GM12873 (cell line): ENCODE measurements at regions not wholly inside any gene's neighbourhood (a gene's known extent, or its start where the extent isn't known, plus 50 kb on each side); places are given as distances from the start of the nearest gene placed in this dataset.

Source experiments
- TF ChIP-seq, protein P1 (sequence below): IDR thresholded peaks from 2 replicates; pipeline ENCODE4 v1.5.1; 2012; ENCODE audit warnings: low read depth, mild to moderate bottlenecking, moderate library complexity, low read length, control low read depth; ENCODE audit not compliant: insufficient read depth; ENCODE audit errors: missing control alignments

DNA sequence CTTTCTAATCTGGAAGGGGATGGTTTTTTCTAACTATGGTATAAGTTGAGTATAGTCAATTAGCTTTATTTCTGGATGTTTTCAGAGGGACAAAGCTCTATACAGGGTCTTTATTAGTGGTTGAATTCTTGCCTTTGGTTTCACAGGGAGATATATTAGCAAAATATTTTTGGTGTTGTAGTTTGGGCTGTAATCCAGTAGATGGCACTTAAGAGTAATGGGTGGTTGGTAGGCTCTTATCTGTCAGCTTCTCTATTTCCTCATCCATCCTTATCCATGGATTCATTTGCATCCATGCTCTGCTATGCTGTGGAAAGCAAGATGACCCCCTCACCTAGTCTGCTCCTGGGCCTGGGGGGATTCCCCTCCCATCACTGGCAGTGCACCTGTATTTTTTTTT is 363.6 kb upstream of the CYLC2 start:
- TF ChIP-seq, protein P1, sequence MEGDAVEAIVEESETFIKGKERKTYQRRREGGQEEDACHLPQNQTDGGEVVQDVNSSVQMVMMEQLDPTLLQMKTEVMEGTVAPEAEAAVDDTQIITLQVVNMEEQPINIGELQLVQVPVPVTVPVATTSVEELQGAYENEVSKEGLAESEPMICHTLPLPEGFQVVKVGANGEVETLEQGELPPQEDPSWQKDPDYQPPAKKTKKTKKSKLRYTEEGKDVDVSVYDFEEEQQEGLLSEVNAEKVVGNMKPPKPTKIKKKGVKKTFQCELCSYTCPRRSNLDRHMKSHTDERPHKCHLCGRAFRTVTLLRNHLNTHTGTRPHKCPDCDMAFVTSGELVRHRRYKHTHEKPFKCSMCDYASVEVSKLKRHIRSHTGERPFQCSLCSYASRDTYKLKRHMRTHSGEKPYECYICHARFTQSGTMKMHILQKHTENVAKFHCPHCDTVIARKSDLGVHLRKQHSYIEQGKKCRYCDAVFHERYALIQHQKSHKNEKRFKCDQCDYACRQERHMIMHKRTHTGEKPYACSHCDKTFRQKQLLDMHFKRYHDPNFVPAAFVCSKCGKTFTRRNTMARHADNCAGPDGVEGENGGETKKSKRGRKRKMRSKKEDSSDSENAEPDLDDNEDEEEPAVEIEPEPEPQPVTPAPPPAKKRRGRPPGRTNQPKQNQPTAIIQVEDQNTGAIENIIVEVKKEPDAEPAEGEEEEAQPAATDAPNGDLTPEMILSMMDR, result peak; percentile 59

DNA sequence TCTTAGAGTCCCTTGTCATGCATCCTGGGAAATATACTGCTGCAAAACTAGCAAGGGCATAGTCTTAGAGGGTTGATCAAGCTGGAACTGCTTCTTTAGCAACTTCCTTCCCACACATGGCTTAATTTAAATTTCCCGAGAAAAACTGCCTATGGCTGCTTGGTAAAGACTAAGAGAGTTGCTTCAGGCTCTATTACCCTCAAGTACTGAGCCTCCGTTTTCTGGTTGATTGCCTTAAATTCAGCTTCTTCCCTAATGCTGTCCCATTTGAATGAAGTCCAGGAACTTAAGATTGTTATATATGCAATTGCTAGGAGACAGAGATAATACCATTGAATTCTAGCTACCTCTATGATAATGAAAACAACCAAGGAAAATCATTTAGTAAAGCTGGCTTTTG is 385.7 kb upstream of the CYLC2 start:
- TF ChIP-seq, protein P1, result no peak

DNA sequence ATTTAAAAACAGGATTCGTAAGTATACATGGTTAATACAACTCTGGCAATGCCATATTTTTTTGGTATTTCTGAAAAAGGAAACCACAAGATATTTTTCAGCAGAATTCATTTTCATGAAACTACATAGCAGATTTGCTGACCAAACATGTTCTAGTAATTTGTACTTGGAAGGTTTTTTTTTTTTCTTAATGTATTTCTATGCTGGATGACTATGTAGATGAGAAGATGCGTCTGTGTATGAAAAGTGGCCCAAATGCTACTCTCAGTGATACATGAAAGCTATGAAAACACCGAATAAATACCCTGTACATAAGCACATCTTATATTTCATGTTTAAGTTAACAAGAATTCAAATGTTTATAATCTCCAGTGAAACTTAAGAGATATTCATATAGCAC is 400.9 kb upstream of the CYLC2 start:
- TF ChIP-seq, protein P1, result no peak

DNA sequence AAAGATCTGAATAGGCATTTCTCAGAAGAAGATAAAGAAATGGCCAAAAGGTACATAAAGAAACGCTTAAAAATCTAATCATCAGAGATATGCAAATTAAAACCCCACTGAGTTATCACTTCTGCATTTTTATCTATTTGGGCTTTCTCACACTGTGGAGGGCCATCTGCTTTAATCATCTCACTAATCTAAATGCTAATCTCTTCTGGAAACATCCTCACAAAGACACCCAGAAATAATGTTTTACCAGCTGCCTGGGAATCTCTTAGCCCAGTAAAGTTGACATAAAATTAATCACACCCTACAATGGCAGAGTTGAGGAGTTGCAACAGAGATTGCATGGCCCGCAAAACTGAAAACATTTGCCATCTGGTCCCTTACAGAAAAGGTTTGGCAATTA is 407.9 kb upstream of the CYLC2 start:
- TF ChIP-seq, protein P1, result no peak

DNA sequence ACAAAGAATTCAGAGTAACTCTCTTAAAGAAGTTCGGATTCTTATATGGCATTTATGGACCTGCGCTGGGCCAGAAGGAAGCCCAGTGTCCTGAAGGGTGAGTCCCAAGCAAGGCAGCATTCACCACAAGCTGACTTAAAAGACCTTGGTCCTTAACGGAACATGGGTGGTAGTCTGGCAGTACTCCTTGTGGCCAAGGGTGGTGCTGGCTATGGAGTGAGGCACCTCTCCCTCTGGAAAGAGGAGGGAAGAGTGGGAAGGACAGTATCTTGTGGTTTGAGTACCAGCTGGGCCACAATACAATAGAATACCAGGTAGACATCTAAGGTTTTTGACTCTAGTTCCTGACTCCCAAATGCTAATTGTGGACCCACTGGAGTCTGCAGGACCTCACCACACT is 425.7 kb upstream of the CYLC2 start:
- TF ChIP-seq, protein P1, result no peak

DNA sequence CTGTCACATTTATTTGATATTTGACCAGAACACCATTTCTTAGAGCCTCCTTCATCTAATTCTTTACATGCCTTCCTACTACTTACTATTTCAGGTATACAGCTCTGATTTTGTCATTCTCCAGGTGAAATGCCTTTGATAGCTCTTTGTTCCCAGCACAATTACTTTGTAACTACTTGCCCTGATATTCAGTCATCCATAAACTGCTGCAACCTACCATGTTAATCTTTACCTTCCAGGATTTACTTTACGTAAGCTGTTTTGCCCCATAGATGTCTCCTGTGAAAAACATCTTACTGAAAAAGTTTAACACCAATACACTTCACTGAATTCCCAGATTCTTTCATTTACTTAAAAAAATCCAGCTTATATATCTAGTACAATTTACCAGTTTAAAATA is 443.8 kb upstream of the CYLC2 start:
- TF ChIP-seq, protein P1, result no peak

DNA sequence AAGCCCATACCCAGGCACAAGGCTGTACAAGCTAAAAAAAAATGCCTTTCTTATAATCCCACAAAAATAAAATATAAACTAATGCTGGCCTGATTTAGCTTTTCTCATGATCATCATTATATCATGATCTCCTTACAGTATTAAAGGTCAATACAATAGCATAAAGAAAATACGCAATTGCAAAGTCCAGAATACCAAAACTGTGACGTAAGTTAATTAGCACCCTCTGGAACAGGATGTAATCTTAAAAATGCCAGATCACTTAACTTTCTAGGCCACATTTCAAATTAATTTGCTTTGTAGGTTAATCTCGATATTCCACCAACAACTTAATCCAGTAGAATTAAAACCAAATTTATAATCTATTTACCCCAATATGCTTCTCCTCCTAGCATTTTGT is 444.2 kb upstream of the CYLC2 start:
- TF ChIP-seq, protein P1, result no peak
